Spinal cord (tissue), 9 donors: ENCODE measurements at regions not wholly inside any gene's neighbourhood (a gene's known extent, or its start where the extent isn't known, plus 50 kb on each side); places are given as distances from the start of the nearest gene placed in this dataset.

Experiments used
- DNase-seq, 6 donors: peaks; one replicate each; pipeline versions ENCODE4 v3.0.0 to v3.0.0-alpha.2; 2013 to 2015; ENCODE audit warnings: low spot score in 6 of 6, low read depth in 4 of 6
- H3K27ac ChIP-seq: one replicate; pipeline ENCODE4 v1.5.1; 2013; ENCODE audit warnings: low read depth, low read length, control low read depth
- H3K27me3 ChIP-seq: one replicate; pipeline ENCODE4 v1.6.1; 2013; ENCODE audit warnings: low read length; ENCODE audit not compliant: control insufficient read depth, insufficient read depth
- H3K36me3 ChIP-seq: one replicate; pipeline ENCODE4 v1.6.1; 2013; ENCODE audit warnings: low read length; ENCODE audit not compliant: control insufficient read depth, insufficient read depth
- H3K4me1 ChIP-seq: one replicate; pipeline ENCODE4 v1.6.1; 2013; ENCODE audit warnings: low read length; ENCODE audit not compliant: control insufficient read depth, insufficient read depth
- H3K4me3 ChIP-seq: one replicate; pipeline ENCODE4 v1.5.1; 2013; ENCODE audit warnings: low read depth, low read length, control low read depth
- H3K9me3 ChIP-seq: one replicate; pipeline ENCODE4 v1.6.1; 2013; ENCODE audit warnings: low read length; ENCODE audit not compliant: control insufficient read depth, insufficient read depth
- WGBS: methylation state at CpG from one replicate; pipeline ENCODE4 v1.1.5; 2013; ENCODE audit warnings: missing lambda C conversion rate; ENCODE audit not compliant: insufficient coverage; 5-methylcytosine and 5-hydroxymethylcytosine counted together
- donor health status: healthy.

GRCh38 chr1:182182311-182182710 is 120.8 kb upstream of the ZNF648 start:
- Histone ChIP-seq H3K27ac (no peak overlapping the region), H3K36me3 (no peaks in the 10 kb centered on the region), H3K27me3 (no peaks in the 10 kb centered on the region), H3K4me1 (no peaks in the 10 kb centered on the region), H3K4me3 (no peak overlapping the region), H3K9me3 (no peaks in the 10 kb centered on the region)
- no peak for DNase-seq

- H3K27ac ChIP-seq, result no peak overlapping the region
- peaks cover 3% of the 10 kb centered on the region for H3K9me3 ChIP-seq
- no CpG with 5 or more reads among the region's 3 CpGs for WGBS
- no peaks in the 10 kb centered on the region for H3K27me3 ChIP-seq
- no peak for DNase-seq
- no peaks in the 10 kb centered on the region for H3K4me1 ChIP-seq
- H3K4me3 ChIP-seq, result no peak overlapping the region
- no peaks in the 10 kb centered on the region for H3K36me3 ChIP-seq
These were observed 119.7 kb upstream of the ZNF648 start for GRCh38 chr1:182181167-182181572.

- no peaks in the 10 kb centered on the region for H3K4me1 ChIP-seq
- no peak overlapping the region for H3K4me3 ChIP-seq
- peaks cover 3% of the 10 kb centered on the region for H3K9me3 ChIP-seq
- DNase-seq, result peak in 2 of 6 donors; percentile 55 to 62
- WGBS, result 67% methylated on average over 1 of the region's 4 CpGs
- no peak overlapping the region for H3K27ac ChIP-seq
- H3K27me3 ChIP-seq, result no peaks in the 10 kb centered on the region
- H3K36me3 ChIP-seq, result no peaks in the 10 kb centered on the region
These were observed 113.9 kb upstream of the ZNF648 start for GRCh38 chr1:182175361-182175931.

- Histone ChIP-seq H3K27ac (no peak overlapping the region), H3K27me3 (no peaks in the 10 kb centered on the region), H3K9me3 (peaks cover 3% of the 10 kb centered on the region), H3K4me1 (no peaks in the 10 kb centered on the region), H3K36me3 (no peaks in the 10 kb centered on the region), H3K4me3 (no peak overlapping the region)
- WGBS, result no CpG with 5 or more reads among the region's 1 CpG
- peak in 1 of 6 donors; percentile 11 for DNase-seq
These were observed 113.0 kb upstream of the ZNF648 start for GRCh38 chr1:182174513-182174855.

GRCh38 chr1:182173808-182174512 is 112.4 kb upstream of the ZNF648 start:
- no peaks in the 10 kb centered on the region for H3K4me1 ChIP-seq
- no peak overlapping the region for H3K4me3 ChIP-seq
- no peaks in the 10 kb centered on the region for H3K27me3 ChIP-seq
- WGBS, result 50% methylated on average over 1 of the region's 5 CpGs
- peaks cover 3% of the 10 kb centered on the region for H3K9me3 ChIP-seq
- H3K36me3 ChIP-seq, result no peaks in the 10 kb centered on the region
- H3K27ac ChIP-seq, result no peak overlapping the region
- peak in 1 of 6 donors; percentile 70 for DNase-seq

GRCh38 chr1:182172699-182173098 is 111.2 kb upstream of the ZNF648 start:
- Histone ChIP-seq H3K4me1 (no peaks in the 10 kb centered on the region), H3K27me3 (no peaks in the 10 kb centered on the region), H3K36me3 (no peaks in the 10 kb centered on the region), H3K4me3 (no peak overlapping the region), H3K9me3 (peaks cover 3% of the 10 kb centered on the region), H3K27ac (no peak overlapping the region)
- DNase-seq, result no peak

- Histone ChIP-seq H3K4me1 (no peaks in the 10 kb centered on the region), H3K27me3 (no peaks in the 10 kb centered on the region), H3K4me3 (no peak overlapping the region), H3K36me3 (no peaks in the 10 kb centered on the region), H3K9me3 (no peaks in the 10 kb centered on the region), H3K27ac (no peak overlapping the region)
- 94% methylated on average over 2 of the region's 7 CpGs for WGBS
- no peak for DNase-seq
These were observed 109.5 kb upstream of the ZNF648 start for GRCh38 chr1:182170891-182171461.

- H3K27ac ChIP-seq, result no peak overlapping the region
- H3K9me3 ChIP-seq, result no peaks in the 10 kb centered on the region
- H3K27me3 ChIP-seq, result no peaks in the 10 kb centered on the region
- 65% methylated on average over 8 of the region's 9 CpGs for WGBS
- no peak for DNase-seq
- H3K4me3 ChIP-seq, result no peak overlapping the region
- no peaks in the 10 kb centered on the region for H3K4me1 ChIP-seq
- H3K36me3 ChIP-seq, result no peaks in the 10 kb centered on the region
These were observed 107.7 kb upstream of the ZNF648 start for GRCh38 chr1:182169203-182169602.

- no peaks in the 10 kb centered on the region for H3K9me3 ChIP-seq
- H3K27ac ChIP-seq, result no peak overlapping the region
- no peaks in the 10 kb centered on the region for H3K36me3 ChIP-seq
- H3K4me1 ChIP-seq, result peaks cover 10% of the 10 kb centered on the region
- DNase-seq, result no peak
- no peak overlapping the region for H3K4me3 ChIP-seq
- no CpG with 5 or more reads among the region's 1 CpG for WGBS
- no peaks in the 10 kb centered on the region for H3K27me3 ChIP-seq
These were observed 105.2 kb upstream of the ZNF648 start for GRCh38 chr1:182166750-182167149.

GRCh38 chr1:182166321-182166720 is 104.8 kb upstream of the ZNF648 start:
- Histone ChIP-seq H3K9me3 (no peaks in the 10 kb centered on the region), H3K36me3 (no peaks in the 10 kb centered on the region), H3K27me3 (no peaks in the 10 kb centered on the region), H3K4me3 (no peak overlapping the region), H3K4me1 (peaks cover 10% of the 10 kb centered on the region), H3K27ac (no peak overlapping the region)
- no peak for DNase-seq
- 93% methylated on average over 3 of the region's 5 CpGs for WGBS
